Glutamatergic neuron (in vitro differentiated cells): ENCODE measurements at regions not wholly inside any gene's neighbourhood (a gene's known extent, or its start where the extent isn't known, plus 50 kb on each side); places are given as distances from the start of the nearest gene placed in this dataset.

Experiments used
- DNase-seq: peaks from one replicate; pipeline ENCODE4 v3.0.0; 2022
- H3K27ac Mint-ChIP-seq: one replicate; pipeline ENCODE4 v1.8.0; 2020; ENCODE audit warnings: mild to moderate bottlenecking, mixed read lengths, inconsistent platforms; ENCODE audit not compliant: unreplicated experiment
- H3K27me3 Mint-ChIP-seq: one replicate; pipeline ENCODE4 v1.8.0; 2020; ENCODE audit warnings: mild to moderate bottlenecking, moderate library complexity, mixed read lengths, inconsistent platforms; ENCODE audit not compliant: unreplicated experiment
- H3K36me3 Mint-ChIP-seq: one replicate; pipeline ENCODE4 v1.8.0; 2020; ENCODE audit warnings: mild to moderate bottlenecking, mixed read lengths, inconsistent platforms; ENCODE audit not compliant: unreplicated experiment
- H3K4me1 Mint-ChIP-seq: one replicate; pipeline ENCODE4 v1.8.0; 2020; ENCODE audit warnings: mild to moderate bottlenecking, low read depth, mixed read lengths, inconsistent platforms; ENCODE audit not compliant: unreplicated experiment
- H3K4me3 Mint-ChIP-seq: one replicate; pipeline ENCODE4 v1.8.0; 2020; ENCODE audit warnings: mild to moderate bottlenecking, mixed read lengths, inconsistent platforms; ENCODE audit not compliant: unreplicated experiment
- H3K9me3 Mint-ChIP-seq: one replicate; pipeline ENCODE4 v1.8.0; 2020; ENCODE audit warnings: mild to moderate bottlenecking, moderate library complexity, mixed read lengths, inconsistent platforms; ENCODE audit not compliant: unreplicated experiment
- CTCF ChIP-seq: fragments of 200-600 bp; sonication (generic); IDR thresholded peaks from one replicate; pipeline ENCODE4 v1.5.0; 2021; ENCODE audit not compliant: partially characterized antibody, unreplicated experiment

- Mint-ChIP-seq H3K36me3 (peaks cover 13% of the 10 kb centered on the region), H3K4me3 (no peak overlapping the region), H3K4me1 (no peaks in the 10 kb centered on the region), H3K27me3 (peaks cover 3% of the 10 kb centered on the region), H3K9me3 (peaks cover 7% of the 10 kb centered on the region), H3K27ac (no peak overlapping the region)
- TF ChIP-seq CTCF, result no peak
- no peak for DNase-seq
These were observed 1175.5 kb upstream of the ADGRB3 start for GRCh38 chr6:67459556-67459955.

GRCh38 chr6:67458265-67458664, 1176.8 kb upstream of the ADGRB3 start:
- H3K4me1 Mint-ChIP-seq, result no peaks in the 10 kb centered on the region
- H3K9me3 Mint-ChIP-seq, result peaks cover 7% of the 10 kb centered on the region
- TF ChIP-seq CTCF, result no peak

GRCh38 chr6:67451874-67452273, 1183.2 kb upstream of the ADGRB3 start:
- TF ChIP-seq CTCF, result no peak
- Mint-ChIP-seq H3K4me3 (no peak overlapping the region), H3K27me3 (no peaks in the 10 kb centered on the region), H3K4me1 (peaks cover 8% of the 10 kb centered on the region), H3K27ac (no peak overlapping the region), H3K9me3 (no peaks in the 10 kb centered on the region), H3K36me3 (no peaks in the 10 kb centered on the region)
- DNase-seq, result no peak

More at GRCh38 chr6:67458265-67458664, 1176.8 kb upstream of the ADGRB3 start:
- Mint-ChIP-seq H3K27ac (no peak overlapping the region), H3K36me3 (peaks cover 13% of the 10 kb centered on the region), H3K4me3 (no peak overlapping the region), H3K27me3 (peaks cover 3% of the 10 kb centered on the region)
- DNase-seq, result no peak

GRCh38 chr6:67450641-67451040, 1184.4 kb upstream of the ADGRB3 start:
- no peak overlapping the region for H3K27ac Mint-ChIP-seq
- H3K9me3 Mint-ChIP-seq, result no peaks in the 10 kb centered on the region
- no peak overlapping the region for H3K4me3 Mint-ChIP-seq
- H3K27me3 Mint-ChIP-seq, result no peaks in the 10 kb centered on the region
- no peak for DNase-seq
- H3K36me3 Mint-ChIP-seq, result no peaks in the 10 kb centered on the region
- TF ChIP-seq CTCF, result no peak
- peaks cover 8% of the 10 kb centered on the region for H3K4me1 Mint-ChIP-seq

GRCh38 chr6:67449602-67450001, 1185.5 kb upstream of the ADGRB3 start:
- H3K27ac Mint-ChIP-seq, result no peak overlapping the region
- DNase-seq, result no peak

More at GRCh38 chr6:67449602-67450001, 1185.5 kb upstream of the ADGRB3 start:
- no peaks in the 10 kb centered on the region for H3K36me3 Mint-ChIP-seq
- peaks cover 8% of the 10 kb centered on the region for H3K4me1 Mint-ChIP-seq
- H3K27me3 Mint-ChIP-seq, result no peaks in the 10 kb centered on the region
- no peak overlapping the region for H3K4me3 Mint-ChIP-seq
- no peaks in the 10 kb centered on the region for H3K9me3 Mint-ChIP-seq
- no peak for TF ChIP-seq CTCF
